Transverse colon (tissue), 3 donors: ENCODE measurements at regions not wholly inside any gene's neighbourhood (a gene's known extent, or its start where the extent isn't known, plus 50 kb on each side); places are given as distances from the start of the nearest gene placed in this dataset.

Experiments used
- EP300 ChIP-seq: sonication (generic); formaldehyde crosslinking; IDR thresholded peaks from one replicate; pipeline ENCODE4 v1.6.1; 2017; ENCODE audit warnings: antibody characterized with exemption, low read depth
- POLR2A ChIP-seq: fragments of 450-650 bp; IDR thresholded peaks from one replicate; pipeline ENCODE4 v1.6.1; 2016; ENCODE audit warnings: antibody characterized with exemption, mild to moderate bottlenecking, moderate library complexity
- TF ChIP-seq, protein P1 (sequence below), 5 experiments: fragments of 200-600 bp in 3 of 5; fragments of 450-650 bp in 2 of 5; sonication (generic) in 3 of 5; IDR thresholded peaks; 1 replicate in 2 of 5; 2 replicates in 3 of 5; pipeline ENCODE4 v1.5.1; 2016 to 2017; ENCODE audit warnings: antibody characterized with exemption in 5 of 5, inconsistent platforms in 3 of 5, mild to moderate bottlenecking in 2 of 5, moderate library complexity in 1 of 5

- TF ChIP-seq POLR2A (no peak), EP300 (no peak)
- TF ChIP-seq, protein P1, sequence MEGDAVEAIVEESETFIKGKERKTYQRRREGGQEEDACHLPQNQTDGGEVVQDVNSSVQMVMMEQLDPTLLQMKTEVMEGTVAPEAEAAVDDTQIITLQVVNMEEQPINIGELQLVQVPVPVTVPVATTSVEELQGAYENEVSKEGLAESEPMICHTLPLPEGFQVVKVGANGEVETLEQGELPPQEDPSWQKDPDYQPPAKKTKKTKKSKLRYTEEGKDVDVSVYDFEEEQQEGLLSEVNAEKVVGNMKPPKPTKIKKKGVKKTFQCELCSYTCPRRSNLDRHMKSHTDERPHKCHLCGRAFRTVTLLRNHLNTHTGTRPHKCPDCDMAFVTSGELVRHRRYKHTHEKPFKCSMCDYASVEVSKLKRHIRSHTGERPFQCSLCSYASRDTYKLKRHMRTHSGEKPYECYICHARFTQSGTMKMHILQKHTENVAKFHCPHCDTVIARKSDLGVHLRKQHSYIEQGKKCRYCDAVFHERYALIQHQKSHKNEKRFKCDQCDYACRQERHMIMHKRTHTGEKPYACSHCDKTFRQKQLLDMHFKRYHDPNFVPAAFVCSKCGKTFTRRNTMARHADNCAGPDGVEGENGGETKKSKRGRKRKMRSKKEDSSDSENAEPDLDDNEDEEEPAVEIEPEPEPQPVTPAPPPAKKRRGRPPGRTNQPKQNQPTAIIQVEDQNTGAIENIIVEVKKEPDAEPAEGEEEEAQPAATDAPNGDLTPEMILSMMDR (IDR thresholded peaks at IDR 0.05): peak in 4 of 5 experiments; percentile 20 to 35 (median 29)
These were observed 59.7 kb upstream of the SAMD3 start for GRCh38 chr6:130282234-130282995.
